ENCODE measurements at regions not wholly inside any gene's neighbourhood (a gene's known extent, or its start where the extent isn't known, plus 50 kb on each side); places are given as distances from the start of the nearest gene placed in this dataset.
"Not testable (repeated sequence)": the region's sequence is repeated elsewhere in the genome, so short reads cannot be mapped to it uniquely, and the experiment has no call there.

DNA sequence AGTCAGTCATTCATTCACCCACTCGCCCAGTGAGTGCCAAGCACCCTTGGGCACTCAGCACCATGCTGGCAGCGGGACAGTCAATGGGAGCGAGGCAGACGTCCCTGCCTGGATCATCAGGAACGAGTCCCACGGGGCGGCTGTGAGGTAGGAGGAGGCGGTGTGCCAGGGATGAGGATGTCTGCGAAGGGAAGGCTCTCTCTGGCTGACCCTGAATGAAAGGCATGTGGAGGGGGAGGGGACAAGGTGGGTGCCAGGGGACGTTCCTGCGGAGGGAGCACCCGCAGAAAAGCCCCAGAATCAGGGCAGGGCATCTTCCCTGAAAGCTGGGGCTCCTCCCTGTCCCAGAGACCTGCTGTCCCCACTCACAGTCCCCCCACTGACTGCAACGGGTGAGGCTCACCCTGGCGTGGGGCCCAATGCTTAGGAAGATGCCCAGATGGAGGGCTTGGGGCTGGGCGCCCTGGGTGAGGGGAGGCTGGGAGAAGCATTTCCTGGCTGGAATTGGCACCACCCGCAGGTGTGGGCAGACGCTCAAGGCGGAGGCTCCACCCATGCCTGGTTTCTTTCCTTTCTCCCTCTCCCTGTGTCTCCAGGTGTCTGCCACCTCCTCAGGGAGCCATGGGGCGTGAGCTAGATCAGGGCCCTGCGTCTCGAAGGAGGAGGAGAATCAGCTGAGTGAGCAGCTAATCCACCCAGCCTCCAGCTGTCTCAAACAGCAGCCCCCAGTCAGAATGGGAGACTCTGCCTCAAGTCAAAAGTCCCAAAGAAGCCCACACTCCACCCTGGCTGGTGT is 179.0 kb upstream of the PPP1R26 start:
- peak; percentile 52 for DNase-seq

DNA sequence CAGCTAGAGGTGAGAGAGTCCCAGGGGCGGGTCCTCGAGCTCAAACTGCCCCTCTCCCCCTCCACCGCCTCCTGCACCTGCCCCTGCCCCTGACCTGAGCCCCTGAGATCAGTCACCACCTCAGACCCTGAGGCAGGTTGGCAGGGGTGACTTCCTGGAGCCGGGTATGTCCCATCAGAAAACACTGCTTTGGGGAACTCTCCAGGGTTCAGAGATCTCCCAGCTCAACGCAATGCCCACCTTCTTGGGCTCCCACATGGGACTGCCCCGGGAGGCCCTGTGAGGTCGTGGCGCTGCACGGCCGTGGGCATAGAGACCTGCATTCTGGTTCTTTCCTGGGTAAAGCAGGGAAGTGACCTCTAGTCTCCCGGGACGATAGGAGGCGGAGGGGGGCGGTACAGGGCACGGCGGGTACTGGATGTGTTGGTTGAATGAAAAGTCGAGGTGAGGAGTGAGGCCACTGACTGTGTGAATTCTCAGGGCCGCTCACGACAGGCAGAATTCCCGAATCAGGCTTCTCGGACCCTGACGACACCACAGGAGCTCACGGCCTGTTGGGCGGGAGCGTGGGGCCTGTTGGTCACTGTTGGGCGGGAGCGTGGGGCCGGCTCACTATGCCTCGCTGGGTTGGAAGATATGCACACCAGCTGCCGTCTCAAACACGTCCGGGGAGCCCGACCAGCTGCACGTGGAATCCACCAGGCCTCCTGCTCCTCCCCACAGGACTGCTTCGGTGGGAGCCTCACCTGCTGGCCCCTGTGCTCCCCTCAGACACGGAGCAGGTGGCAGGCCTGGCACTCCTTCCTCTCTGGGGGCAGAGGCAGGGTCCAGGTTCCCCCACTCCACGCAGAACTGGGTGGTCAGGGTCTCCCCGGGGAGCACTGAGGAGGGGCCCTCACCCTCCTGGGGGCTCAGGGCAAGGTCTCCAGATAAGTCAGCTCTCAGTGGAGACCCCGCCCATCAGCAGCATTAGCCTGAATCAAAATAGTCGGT is 178.0 kb upstream of the PPP1R26 start:
- DNase-seq, result peak; percentile 38

DNA sequence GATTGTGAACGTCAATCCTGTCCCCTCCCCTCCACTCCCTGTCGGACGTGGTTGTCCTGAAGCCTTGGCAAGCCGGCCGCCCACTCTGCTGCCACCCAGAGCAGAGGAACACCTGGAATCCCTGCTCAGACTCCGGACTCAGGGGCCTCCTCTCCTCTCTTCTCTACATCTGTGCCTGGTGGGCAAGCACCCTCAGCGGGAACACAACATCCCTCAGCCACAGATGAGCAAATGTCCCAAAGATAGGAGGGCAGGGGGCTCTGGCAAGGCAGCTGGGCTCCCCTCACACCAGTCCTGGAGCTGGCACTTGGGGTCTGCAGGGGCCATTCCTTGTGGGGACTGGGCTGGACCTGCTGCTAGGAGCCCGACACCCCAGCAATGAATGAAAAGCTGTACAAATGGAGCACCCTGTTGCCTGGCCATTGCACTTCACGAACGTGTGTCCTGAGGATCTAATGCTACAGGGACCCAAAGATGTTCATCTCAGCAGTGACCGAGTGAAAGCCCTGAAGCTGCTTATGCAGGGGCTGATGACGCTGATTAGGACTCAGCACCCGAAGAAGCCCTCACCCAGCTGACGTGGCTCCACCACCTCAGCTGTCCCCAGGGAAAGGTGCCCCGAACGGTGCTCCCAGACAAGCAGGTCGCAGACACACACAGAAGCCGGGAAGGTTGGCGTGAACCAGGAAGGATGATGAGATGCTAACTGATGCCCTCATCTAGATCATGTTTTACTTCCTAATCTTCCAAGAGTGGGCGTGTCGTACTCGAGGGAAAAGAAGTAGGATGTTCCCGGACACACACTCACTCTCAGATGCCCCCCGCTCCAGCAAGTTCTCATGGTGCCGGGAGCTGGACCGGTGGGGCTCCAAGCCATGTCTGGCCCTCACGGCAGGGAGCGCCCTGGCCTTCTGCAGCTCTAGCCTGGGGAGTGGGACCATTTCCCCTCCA is 177.0 kb upstream of the PPP1R26 start:
- DNase-seq, result peak; percentile 52

DNA sequence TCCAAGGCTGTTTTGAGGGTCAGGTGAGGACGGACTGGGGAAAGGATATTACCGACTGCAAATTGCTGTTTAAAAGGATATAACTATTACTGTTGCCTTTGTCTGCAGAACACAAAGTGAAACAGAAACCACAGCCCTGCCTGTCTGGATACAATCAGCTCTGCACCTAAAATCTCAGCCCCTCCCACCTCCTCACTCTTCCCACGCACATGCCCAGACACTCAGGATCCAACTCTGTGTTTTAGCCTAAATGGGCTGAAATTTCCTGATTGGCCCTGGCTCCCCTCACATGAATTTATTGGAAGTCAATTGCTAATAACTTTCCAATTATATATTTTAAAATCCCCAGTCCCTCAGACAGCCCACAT is 176.3 kb upstream of the PPP1R26 start:
- DNase-seq, result peak; percentile 48

DNA sequence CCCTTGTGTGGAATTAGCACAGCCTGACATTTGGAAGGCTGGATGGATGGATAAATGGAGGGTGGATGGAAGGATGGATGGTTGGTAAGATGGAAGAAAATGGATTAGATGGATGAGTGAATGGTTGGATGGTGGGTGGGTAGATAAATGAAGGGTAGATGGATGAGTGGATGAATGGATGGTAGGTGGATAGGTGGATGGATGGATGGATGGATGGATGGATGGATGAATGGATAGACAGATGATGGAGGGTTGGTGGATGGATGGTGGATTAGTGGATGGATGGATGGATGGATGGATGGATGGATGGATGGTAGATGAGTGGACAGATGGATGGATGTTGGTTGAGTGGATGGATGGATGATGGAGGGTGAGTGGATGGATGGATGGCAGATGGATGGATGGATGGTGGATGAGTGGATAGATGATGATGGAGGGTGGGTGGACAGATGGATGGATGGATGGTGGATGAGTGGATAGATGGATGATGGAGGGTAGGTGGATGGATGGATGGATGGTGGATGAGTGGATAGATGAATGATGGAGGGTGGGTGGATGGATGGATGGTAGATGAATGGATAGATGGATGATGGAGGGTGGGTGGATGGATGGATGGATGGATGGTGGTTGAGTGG is 175.6 kb upstream of the PPP1R26 start:
- DNase-seq, result no peak

DNA sequence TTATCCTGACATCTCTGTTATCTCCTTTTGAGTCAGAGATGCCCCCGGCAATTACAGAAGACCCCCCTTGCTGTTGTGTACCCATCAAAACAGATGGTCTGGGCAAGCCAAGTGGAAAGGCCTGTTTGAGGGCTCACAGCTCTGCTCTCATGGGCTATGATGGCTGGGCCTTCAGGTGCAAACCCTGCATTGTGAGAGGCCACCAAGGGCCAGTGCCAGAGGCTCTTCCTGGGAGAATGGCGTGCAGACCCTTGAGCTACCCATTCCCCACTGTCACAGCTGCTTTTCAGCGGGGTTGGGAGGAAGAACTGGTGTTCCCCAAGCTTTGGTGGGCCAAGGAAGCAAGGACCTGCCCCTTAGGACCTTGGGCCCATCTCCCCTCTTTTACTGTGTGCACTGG is 174.7 kb upstream of the PPP1R26 start:
- peak; percentile 25 for DNase-seq

DNA sequence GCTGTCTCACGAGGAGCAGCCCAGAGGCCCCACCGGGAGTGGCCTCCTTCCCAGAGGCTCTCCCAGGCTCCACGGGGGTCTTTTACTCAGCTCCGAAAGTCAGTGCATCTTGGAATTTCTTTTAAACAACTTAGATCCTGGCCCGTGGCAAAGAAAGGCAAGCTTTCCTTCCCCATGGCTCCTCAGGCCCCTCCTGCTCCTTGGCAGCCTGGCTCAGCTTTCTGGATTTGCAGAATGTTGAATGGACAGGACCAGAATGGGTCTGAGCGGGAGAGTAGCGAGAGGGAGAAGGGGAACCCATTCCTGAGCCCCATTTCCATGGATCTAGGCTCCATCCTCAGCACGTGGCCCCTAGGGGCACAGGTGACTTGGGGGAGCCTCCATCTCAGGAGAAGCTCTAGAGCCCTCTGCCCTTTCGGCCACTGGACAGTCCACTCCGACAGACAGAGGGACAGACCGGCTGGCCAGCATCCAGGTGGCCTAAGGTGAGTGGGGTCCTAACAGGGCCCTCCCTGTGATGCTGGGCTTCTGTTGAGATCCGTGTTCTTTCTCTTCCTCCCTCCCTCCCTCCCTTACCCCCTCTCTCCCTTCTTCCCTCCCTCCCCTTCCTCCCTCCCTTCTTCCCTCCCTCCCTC is 173.9 kb upstream of the PPP1R26 start:
- peak; percentile 12 for DNase-seq

DNA sequence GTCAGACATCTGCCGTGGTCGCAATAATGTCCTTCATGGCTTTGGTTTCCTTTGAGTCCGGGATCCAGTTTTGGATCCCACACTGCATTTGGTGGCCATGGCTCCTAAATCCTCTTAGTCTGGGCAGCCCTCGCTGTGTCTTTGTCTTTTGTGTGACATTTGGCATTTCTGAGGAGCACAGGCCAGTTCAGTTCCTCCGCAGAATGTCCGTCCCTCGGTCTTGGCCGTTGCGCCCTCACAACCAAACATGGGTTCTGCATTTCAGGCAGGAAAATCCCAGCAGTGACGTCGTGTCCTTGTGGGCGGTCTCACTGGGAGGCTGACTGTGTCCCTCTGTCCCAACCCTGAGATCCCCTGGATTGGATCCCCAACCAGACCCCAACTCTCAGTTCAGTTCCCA is 172.9 kb upstream of the PPP1R26 start:
- DNase-seq, result no peak

DNA sequence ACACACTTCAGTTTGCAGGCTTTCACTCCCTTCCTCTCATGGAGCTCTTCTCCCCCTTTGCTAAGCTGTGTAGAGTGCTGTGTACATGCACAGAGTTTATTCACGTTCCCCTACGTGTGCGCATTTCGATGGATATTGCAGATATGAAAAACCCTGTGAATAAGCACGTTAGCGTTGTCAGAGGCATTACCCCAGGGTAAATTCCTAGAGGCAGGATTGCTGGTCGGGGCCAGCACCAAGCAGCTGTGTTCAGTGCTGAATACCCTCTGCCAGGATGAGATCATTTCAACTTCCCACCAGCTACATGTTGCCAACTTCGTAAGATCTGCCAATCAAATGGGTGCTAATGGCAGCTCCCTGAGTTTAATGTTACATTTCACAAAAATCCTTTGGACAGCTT is 172.3 kb upstream of the PPP1R26 start:
- no peak for DNase-seq

DNA sequence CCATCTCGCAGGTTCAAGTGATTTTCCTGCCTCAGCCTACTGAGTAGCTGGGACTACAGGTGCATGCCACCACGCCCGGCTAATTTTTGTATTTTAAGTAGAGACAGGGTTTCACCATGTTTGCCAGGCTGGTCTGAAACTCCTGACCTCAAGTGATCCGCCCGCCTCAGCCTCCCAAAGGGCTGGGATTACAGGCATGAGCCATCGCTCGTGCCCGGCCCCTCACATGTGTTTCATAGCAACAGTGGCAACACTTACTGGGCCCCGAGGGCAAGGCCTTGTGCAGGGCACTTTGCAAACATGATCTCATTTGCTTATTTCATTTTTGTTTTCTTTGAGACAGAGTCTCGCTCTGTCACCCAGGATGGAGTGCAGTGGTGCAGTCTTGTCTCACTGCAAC is 171.7 kb upstream of the PPP1R26 start:
- not testable (repeated sequence) for DNase-seq

DNA sequence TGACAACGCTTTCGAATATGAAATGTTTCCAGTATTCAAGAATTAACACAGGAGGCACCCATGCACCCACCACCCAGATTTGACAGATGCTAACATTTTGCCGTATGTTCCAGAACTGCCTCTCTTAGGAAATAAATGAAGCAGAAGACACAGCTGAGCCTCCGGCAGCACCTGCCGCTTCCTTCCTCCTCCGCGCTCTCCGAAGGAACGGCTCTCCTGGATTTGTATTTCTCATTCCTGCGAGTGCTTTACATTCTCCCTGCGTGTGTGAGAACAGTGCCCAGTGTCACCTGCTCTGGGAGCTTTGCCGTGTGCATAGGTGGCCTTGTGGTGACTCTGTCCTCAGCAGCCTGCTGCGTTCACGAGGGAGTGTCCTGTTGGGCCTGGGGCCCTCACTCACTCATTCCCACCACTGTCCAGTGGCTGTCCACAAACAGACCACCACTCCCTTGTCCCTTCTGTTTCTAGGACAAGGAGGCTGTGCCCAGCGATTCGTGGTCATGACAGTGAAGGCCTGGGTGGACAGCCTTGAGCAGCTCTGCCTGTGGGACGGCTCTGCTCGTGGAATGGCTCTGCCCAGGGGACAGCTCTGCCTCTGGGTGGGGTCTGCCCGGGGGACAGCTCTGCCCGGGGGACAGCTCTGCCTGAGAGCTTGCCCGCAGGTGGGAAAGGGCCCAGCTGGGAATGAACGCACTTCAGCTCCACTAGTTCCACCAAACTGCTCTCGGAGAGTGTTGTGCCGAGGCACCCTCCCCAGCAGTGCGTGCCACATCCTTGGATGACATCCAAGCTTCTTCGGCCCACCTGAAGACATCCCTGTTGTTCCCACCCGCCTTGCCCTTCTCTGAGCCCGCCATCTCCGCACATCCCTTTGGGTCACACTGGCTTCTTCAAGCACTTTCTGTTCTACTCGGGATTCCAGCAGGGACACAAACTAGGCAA is 170.5 kb upstream of the PPP1R26 start:
- no peak for DNase-seq

DNA sequence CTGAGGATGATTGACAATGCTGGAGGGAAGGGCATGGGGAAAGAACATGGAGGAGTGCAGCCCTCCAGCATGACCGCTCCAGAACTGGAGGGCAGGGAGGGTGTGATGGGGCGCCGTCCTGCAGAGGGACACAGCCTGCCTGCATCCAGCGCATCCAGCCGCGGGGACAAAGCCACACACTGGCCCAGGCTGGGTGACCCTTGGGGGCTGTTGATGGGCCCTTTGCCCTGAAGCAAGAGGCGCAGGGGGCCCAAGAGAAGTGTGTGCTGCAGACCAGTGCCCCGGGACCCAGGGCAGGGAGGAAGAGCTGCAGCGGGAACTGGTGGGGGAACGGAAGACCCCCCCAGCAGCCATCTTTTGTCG is 169.8 kb upstream of the PPP1R26 start:
- DNase-seq, result no peak

DNA sequence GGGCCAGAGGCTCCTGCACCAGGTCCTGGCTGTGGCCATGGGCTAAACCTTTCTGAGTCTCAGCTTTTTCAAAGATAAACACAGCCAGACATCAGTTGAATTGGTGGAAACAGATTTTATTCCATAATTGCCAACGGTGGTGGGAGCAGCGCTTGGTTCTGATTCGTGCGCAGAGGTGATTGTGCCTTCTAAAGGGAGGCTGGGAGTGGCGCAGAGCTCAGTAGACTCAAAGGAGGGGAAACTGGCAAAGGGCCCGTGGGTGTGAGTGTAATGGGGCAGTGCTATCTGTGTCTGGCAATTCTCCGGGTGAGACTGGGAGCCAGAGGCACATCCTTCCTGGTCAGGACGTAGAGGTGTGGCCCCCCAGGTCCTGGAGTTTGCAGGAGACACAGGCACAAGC is 169.4 kb upstream of the PPP1R26 start:
- DNase-seq, result no peak

DNA sequence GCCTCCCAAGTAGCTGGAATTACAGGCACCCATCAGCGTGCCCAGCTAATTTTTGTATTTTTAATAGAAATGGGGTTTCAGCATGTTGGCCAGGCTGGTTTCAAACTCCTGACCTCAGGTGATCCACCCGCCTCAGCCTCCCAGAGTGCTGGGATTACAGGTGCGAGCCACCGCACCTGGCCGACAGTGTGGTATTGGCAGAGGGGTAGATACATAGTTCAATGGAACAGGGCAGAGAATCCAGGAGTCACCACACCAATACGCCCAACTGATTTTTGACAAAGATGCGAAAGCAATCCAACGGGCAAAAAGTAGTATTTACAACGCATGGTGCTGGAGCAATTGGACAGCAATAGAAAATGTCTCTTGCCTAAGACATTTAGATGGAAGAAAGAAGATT is 164.0 kb upstream of the PPP1R26 start:
- no peak for DNase-seq

DNA sequence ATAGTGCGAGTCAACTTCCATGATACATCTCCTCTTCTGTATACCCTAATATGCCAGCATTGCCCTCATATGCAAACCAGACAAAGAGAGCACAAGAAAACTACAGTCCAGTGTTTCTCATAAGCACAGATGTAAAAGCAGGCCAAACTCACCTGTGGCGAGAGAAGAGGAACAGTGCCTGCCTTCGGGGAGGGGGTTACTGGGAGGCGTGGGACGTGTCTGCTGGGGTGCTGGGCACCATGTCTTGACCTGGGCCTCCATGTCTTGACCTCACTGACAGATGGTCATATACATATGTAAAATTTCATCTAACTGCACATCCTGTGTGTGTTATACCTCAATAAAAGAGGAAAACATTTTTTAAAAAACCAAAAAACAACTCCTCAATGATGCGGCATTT is 159.3 kb upstream of the PPP1R26 start:
- peak; percentile 24 for DNase-seq

DNA sequence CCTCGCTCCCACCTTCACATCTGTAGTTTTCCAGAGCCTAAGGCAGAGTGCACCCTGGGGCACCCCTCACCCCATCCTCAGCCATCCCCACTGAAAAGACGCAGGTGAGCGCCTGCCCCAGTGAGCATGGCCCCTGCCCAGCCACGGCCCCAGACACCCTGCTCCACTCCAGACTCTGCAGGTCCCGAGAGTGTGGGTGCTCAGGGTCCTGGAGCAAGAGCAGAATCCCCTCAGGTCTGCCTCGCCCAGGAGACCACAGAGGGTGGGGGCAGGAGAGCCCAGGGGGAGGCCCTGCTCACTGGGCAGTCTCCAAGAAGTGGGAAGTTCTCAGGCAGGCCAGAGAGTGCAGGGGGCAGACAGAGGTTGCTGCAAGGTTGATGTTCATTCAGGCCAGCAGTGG is 158.6 kb upstream of the PPP1R26 start:
- DNase-seq, result peak; percentile 41

DNA sequence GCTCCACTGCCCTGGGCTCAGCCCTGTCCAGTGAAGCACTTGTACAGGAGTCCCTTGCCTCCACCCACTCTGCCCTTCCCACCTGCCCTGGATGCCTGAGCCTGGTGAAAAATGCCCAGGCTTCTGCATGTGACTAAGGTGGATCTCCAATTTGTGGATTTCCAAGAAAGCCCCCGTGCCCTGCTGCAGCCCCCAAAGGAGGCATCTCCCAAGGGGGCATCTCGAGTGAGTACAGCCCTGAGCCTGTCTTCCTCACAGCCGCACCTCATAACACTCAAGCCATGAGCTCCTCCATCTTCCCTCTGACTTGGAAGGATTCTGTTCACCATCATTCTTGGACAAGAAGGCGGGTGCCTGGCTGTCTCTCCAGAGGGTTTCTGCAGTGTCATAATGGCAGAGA is 158.0 kb upstream of the PPP1R26 start:
- peak; percentile 14 for DNase-seq

DNA sequence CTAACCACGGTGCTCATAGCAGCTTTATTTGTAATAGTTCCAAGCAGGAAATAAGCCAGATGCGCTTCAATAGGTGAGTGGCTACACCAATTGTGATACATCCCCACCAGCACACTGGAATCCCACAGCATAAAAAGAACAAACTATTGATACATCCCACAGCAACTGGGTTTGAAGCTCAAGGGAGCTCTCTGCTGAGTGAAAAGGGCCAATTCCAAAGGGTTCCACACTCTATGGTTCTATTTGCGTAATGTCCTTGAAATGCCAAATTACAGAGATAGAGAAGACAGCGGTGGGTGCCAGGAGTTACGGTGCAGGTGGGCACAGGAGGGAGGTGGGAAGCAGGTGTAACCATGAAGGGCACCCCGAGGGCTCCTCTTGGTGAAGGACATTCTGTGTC is 155.3 kb upstream of the PPP1R26 start:
- DNase-seq, result peak; percentile 19

DNA sequence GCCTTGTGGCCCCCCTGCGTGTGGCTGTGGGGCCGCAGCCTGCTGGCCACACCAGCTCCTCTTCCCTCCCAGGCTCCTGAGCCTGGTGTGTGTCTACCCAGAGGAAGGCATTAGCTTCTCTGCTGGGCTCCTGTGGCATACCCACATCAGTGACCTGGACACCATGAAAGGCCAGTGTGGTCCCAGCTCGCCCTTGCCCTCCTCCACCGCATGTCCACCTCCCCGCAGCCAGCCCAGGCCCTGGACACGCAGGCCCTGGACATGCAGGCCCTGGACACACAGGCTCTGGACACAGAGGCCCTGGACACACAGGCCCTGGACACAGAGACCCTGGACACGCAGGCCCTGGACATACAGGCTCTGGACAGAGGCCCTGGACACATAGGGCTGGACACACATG is 153.4 kb upstream of the PPP1R26 start:
- DNase-seq, result peak; percentile 58

DNA sequence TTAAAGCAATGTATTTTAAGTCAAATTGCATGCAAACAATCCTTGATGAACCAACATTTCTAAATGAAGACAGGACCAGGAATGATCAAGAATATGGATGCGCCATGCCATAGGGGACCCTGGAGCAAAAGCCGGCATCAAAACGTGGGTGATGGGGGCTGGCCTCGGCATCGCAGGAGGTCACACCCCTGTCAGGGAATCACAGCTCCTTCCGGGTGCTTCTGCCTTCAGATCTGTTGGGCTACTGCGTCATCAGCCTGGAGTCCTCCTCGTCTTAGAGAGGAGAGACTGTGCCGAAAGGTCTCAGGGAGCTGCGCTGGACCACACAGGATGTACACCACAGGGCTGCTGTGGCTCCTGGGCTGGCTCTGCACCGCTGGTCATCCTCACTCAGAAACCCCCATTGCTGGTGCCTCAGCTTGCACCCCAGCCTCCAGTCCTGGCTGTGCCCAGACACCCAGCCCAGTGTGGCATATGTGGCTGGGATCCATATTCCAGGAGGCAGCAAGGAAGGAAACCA is 152.9 kb upstream of the PPP1R26 start:
- DNase-seq, result peak; percentile 25

All from activated effector memory CD4-positive, alpha-beta T cell treated with anti-CD3 and anti-CD28 coated beads, Interleukin-2, amount 50 U/mL, for 16 hours (primary cell).